Gastroesophageal sphincter (tissue), 3 donors: ENCODE measurements at regions not wholly inside any gene's neighbourhood (a gene's known extent, or its start where the extent isn't known, plus 50 kb on each side); places are given as distances from the start of the nearest gene placed in this dataset.

Source experiments
- EP300 ChIP-seq: sonication (generic); formaldehyde crosslinking; IDR thresholded peaks from one replicate; pipeline ENCODE4 v1.6.1; 2017; ENCODE audit warnings: antibody characterized with exemption, mild to moderate bottlenecking
- POLR2AphosphoS5 ChIP-seq: sonication (generic); formaldehyde crosslinking; IDR thresholded peaks from one replicate; pipeline ENCODE4 v1.6.1; 2017; ENCODE audit warnings: antibody characterized with exemption
- TF ChIP-seq, protein P1 (sequence below), 4 experiments: fragments of 200-600 bp in 2 of 4; fragments of 450-650 bp in 2 of 4; sonication (generic) in 1 of 4; IDR thresholded peaks; one replicate each; pipeline ENCODE4 v1.5.1; 2017 to 2019; ENCODE audit warnings: antibody characterized with exemption in 4 of 4, mild to moderate bottlenecking in 2 of 4, moderate library complexity in 2 of 4

GRCh38 chr1:114259511-114260160 is 106.0 kb upstream of the SYT6 start:
- TF ChIP-seq, protein P1, sequence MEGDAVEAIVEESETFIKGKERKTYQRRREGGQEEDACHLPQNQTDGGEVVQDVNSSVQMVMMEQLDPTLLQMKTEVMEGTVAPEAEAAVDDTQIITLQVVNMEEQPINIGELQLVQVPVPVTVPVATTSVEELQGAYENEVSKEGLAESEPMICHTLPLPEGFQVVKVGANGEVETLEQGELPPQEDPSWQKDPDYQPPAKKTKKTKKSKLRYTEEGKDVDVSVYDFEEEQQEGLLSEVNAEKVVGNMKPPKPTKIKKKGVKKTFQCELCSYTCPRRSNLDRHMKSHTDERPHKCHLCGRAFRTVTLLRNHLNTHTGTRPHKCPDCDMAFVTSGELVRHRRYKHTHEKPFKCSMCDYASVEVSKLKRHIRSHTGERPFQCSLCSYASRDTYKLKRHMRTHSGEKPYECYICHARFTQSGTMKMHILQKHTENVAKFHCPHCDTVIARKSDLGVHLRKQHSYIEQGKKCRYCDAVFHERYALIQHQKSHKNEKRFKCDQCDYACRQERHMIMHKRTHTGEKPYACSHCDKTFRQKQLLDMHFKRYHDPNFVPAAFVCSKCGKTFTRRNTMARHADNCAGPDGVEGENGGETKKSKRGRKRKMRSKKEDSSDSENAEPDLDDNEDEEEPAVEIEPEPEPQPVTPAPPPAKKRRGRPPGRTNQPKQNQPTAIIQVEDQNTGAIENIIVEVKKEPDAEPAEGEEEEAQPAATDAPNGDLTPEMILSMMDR (IDR thresholded peaks at IDR 0.05) = no peak
- TF ChIP-seq POLR2AphosphoS5 = no peak
- no peak for TF ChIP-seq EP300
